ENCODE measurements at regions not wholly inside any gene's neighbourhood (a gene's known extent, or its start where the extent isn't known, plus 50 kb on each side); places are given as distances from the start of the nearest gene placed in this dataset.

DNA sequence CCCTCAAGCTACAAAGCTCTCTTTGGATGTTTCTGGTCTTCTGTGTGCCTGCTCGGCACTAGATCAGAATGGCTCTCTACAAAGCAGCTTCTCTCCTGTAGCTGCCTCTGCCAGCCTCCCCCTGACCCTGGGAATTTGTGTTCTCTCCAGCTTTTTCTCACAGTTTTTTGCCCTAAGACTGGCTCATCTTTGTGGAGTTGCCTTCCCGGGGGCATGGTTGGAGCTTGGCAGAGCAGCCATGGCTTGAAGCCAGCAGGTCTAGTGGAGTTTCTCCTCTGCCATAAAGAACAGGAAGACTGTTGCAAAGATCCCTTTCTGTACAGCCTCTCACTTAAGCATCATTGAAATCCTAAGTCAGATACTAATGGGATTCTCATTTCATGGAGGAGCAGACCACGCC is 163.3 kb upstream of the MAMLD1 start:
- no peak for TF ChIP-seq POLR2A (IDR thresholded peaks at IDR 0.05)
- TF ChIP-seq, protein P1, sequence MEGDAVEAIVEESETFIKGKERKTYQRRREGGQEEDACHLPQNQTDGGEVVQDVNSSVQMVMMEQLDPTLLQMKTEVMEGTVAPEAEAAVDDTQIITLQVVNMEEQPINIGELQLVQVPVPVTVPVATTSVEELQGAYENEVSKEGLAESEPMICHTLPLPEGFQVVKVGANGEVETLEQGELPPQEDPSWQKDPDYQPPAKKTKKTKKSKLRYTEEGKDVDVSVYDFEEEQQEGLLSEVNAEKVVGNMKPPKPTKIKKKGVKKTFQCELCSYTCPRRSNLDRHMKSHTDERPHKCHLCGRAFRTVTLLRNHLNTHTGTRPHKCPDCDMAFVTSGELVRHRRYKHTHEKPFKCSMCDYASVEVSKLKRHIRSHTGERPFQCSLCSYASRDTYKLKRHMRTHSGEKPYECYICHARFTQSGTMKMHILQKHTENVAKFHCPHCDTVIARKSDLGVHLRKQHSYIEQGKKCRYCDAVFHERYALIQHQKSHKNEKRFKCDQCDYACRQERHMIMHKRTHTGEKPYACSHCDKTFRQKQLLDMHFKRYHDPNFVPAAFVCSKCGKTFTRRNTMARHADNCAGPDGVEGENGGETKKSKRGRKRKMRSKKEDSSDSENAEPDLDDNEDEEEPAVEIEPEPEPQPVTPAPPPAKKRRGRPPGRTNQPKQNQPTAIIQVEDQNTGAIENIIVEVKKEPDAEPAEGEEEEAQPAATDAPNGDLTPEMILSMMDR (IDR thresholded peaks at IDR 0.05) = no peak
